Ishikawa (cell line): ENCODE measurements at regions not wholly inside any gene's neighbourhood (a gene's known extent, or its start where the extent isn't known, plus 50 kb on each side); places are given as distances from the start of the nearest gene placed in this dataset.

Source experiments
- CEBPB ChIP-seq: IDR thresholded peaks from 2 replicates; pipeline ENCODE4 v1.6.1; 2012
- TEAD4 ChIP-seq: IDR thresholded peaks from 2 replicates; pipeline ENCODE4 v1.6.1; 2012
- YY1 ChIP-seq: IDR thresholded peaks from 2 replicates; pipeline ENCODE4 v1.6.1; 2012; ENCODE audit warnings: low read depth
- TF ChIP-seq, protein P1 (sequence below): IDR thresholded peaks from 2 replicates; pipeline ENCODE4 v1.6.1; 2012

GRCh38 chr1:239209591-239209990, 176.8 kb upstream of the CHRM3 start:
- TF ChIP-seq YY1 (no peak), TEAD4 (no peak), CEBPB (no peak)
- TF ChIP-seq, protein P1, sequence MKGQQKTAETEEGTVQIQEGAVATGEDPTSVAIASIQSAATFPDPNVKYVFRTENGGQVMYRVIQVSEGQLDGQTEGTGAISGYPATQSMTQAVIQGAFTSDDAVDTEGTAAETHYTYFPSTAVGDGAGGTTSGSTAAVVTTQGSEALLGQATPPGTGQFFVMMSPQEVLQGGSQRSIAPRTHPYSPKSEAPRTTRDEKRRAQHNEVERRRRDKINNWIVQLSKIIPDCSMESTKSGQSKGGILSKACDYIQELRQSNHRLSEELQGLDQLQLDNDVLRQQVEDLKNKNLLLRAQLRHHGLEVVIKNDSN, result no peak
